Inferior parietal cortex (tissue), 1 donor: ENCODE measurements at regions not wholly inside any gene's neighbourhood (a gene's known extent, or its start where the extent isn't known, plus 50 kb on each side); places are given as distances from the start of the nearest gene placed in this dataset.
"Not testable (repeated sequence)": the region's sequence is repeated elsewhere in the genome, so short reads cannot be mapped to it uniquely, and the experiment has no call there.

ENCODE experiments used
- DNase-seq: peaks from one replicate; pipeline ENCODE4 v3.0.0-alpha.2; 2016; ENCODE audit errors: extremely low spot score

DNA sequence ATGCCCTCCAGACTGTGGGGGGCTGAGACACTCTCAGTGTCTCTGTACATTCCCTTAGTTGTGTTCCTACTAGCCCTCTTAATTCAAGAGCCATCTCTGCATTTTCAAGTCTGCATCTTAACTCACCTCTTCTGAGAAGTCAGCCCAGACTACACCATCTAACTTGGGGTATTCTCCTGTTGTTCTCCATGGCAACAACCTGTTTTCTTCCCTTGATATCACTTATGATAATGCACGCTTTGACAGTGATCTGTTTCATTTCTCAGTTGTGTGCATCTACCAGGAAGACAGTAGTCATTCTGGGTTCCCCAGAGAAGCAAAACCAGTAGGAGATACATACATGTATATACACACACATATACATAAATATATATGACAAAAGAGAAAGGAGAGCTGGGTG is 707.3 kb upstream of the IGFBP3 start:
- DNase-seq = no peak

- DNase-seq = no peak
Observed at GRCh38 chr7:46626691-46627310, 705.7 kb upstream of the IGFBP3 start.

- no peak for DNase-seq
Observed at GRCh38 chr7:46626261-46626660, 705.2 kb upstream of the IGFBP3 start.

DNA sequence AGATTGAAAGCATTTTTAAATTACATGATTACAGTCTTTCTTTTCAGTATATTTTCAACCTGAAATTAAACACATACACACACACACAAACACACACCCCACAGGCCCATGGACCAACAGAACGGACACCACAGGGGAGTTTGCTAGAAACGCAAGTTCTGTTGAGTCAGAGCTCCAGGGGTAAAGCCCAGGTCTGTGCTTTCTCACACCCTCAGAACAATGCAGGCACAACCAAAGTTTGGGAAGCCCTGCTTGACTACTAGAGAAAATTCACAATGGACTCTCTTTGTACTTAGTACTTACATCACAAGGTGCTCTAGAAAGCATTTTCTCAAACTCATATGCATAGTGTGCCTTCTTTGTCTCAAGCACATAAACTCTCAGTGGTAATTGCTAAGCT is 704.0 kb upstream of the IGFBP3 start:
- no peak for DNase-seq

DNA sequence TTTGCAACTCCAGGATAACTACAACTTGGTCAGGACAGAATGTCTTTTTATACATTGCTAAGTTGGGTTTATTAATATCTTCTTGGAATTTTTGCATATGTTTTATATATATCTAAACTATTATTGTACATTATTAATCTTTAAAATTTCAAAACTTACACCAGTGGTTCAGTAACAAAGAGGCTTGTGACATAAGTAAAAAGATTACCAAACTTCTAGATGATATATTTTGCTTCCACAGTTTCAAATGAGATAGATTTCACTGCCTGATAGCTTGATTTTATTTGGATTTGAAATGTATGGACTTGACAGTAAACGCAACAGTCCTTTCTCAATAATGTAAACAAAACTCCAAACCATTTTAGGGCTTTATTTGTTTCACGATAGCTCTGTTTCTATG is 701.2 kb upstream of the IGFBP3 start:
- no peak for DNase-seq

- no peak for DNase-seq
Observed at GRCh38 chr7:46619723-46620310, 698.7 kb upstream of the IGFBP3 start.

DNA sequence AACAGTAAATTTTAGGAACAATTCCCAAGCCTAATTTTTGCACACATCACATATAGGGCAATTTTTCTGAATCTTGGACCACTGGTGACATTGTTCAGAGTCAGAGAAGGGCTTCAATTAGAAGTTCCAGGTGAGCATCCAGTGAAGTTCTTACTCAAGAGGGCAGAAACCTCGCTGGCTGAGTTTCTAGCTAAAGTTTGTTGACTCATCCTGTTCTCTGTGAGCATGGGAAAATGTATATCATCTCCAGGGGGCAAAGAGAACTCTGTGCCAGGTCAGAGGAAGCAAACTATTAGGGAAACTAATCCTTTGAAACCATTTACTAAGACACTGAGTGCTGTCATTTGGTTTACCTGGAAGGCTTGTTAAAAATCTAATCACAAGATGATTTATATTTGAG is 695.6 kb upstream of the IGFBP3 start:
- DNase-seq = no peak

GRCh38 chr7:46613551-46613950 is 692.5 kb upstream of the IGFBP3 start:
- no peak for DNase-seq

DNA sequence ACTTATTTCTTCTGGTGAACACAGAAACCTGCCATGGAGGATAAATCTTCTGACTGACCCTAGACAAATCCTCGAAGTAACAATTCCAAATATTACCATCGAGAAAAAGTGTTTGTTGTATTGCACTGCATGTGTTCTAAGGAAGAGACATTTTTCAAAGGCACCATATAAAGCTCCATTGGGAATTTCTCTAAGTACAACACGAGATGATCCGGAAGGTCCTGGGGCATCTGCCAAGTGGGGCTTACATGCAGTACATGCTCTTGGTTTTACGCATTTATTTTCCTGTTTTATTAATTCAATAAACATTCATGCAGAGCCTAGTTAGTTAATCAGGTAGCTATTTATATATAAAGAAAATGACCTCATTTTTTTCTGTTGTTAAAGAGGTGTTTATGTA is 692.0 kb upstream of the IGFBP3 start:
- DNase-seq = no peak

DNA sequence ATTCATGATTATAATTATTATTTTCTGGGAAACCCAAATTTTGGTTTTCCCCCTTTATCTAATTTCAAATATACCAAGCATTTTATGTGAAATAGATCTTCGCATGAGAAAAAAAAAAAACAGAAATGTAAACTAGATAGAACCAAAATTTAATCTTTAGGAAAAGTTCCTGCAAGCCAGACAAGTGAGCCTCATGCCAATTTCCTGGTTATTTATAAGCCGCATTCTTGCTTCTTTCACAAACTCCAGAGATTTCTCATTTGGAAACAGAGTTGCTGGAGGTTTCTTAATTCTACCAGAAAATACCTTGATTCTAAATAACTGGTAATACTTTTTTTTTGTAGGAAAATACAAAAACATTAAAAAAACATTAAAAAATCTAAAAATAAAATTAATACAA is 690.4 kb upstream of the IGFBP3 start:
- no peak for DNase-seq

DNA sequence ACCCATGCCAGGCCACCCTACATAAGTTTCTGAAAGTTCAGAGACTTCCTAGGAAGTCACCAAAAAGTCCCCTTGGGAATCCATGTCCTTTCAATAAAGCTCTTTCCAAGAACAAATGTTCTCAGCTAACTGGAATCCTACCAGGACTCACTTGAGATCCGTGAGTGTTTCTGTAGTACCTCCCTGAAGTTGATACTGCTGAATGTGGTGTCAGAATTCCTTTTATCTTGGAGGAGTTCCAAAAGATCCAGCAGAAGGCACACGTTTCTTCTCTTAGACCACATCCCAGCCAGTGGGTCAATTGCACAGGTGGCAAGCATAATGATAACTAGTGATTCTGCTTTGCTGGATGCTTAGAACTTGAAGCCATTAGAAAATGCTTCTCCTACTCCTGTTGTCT is 689.7 kb upstream of the IGFBP3 start:
- no peak for DNase-seq

GRCh38 chr7:46607176-46607575 is 686.1 kb upstream of the IGFBP3 start:
- DNase-seq = no peak

GRCh38 chr7:46606761-46607160 is 685.7 kb upstream of the IGFBP3 start:
- DNase-seq = no peak

- DNase-seq = no peak
Observed at GRCh38 chr7:46604241-46604661, 683.2 kb upstream of the IGFBP3 start.

DNA sequence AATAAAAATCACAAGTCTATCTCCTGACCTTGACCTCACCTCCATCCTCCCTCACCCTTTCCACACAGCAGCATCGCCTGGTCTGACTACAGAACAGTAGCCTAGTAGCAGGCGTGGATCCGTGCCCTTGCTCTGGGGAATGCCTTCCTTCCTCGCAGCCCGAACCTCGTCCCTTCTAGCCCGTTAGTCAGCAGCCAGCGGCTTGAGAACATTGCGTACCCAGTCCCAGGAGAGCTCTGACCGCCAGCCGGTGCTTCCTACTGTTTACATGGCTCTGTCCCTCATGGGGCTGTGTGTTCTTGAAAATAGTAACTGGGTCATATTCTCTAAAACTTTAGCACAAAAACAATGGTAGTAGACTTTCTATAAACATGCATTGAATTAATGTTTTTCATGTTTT is 682.7 kb upstream of the IGFBP3 start:
- no peak for DNase-seq

DNA sequence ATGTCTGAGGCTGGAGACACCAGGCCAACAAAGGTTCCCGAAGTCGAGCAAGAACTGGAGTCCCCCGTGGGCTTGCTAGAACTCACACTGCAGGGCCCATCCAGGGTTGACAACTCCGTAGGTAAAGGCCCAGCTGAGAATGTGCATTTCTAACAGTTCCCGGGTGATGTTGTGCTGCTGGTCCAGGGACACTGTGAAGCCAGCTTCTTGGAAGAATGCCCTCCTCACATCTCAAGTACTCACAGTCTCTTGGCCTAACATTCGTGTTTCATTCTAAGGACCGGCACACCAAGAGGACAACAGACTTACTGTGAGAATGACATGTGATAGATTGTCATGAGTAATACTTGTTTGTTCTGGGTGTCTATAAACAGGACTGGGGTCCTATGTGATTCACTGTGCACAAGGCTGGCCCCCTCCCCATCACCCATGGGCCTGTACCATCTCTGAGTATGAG is 682.3 kb upstream of the IGFBP3 start:
- no peak for DNase-seq

DNA sequence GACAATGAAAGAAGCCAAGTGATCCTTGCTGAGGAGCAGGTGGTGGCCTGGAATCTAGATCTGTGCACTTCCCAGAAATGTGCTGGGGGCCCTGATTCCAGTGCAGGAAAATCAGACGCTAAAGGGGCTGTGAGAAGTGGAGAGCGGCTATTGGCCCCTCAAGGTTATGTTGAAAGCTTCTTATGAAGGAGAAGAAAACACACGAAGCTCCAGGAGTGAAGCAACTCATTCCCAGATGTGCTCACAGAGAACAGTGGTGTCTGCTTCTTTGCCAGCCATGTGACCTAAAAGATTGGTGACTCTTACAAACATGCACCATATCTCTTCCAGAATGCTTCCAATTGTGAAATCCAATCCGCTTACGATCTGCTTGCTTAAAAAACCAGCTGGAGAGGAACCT is 679.3 kb upstream of the IGFBP3 start:
- no peak for DNase-seq

DNA sequence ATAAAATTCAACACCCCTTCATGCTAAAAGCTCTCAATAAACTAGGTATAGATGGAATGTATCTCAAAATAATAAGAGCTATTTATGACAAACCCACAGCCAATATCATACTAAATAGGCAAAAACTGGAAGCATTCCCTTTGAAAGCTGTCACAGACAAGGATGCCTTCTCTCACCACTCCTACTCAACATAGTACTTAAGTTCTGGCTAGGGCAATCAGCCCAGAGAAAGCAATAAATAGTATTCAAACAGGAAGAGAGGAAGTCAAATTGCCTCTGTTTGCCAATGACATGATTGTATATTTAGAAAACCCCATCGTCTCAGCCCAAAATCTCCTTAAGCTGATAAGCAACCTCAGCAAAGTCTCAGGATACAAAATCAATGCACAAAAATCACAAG is 673.8 kb upstream of the IGFBP3 start:
- not testable (repeated sequence) for DNase-seq

DNA sequence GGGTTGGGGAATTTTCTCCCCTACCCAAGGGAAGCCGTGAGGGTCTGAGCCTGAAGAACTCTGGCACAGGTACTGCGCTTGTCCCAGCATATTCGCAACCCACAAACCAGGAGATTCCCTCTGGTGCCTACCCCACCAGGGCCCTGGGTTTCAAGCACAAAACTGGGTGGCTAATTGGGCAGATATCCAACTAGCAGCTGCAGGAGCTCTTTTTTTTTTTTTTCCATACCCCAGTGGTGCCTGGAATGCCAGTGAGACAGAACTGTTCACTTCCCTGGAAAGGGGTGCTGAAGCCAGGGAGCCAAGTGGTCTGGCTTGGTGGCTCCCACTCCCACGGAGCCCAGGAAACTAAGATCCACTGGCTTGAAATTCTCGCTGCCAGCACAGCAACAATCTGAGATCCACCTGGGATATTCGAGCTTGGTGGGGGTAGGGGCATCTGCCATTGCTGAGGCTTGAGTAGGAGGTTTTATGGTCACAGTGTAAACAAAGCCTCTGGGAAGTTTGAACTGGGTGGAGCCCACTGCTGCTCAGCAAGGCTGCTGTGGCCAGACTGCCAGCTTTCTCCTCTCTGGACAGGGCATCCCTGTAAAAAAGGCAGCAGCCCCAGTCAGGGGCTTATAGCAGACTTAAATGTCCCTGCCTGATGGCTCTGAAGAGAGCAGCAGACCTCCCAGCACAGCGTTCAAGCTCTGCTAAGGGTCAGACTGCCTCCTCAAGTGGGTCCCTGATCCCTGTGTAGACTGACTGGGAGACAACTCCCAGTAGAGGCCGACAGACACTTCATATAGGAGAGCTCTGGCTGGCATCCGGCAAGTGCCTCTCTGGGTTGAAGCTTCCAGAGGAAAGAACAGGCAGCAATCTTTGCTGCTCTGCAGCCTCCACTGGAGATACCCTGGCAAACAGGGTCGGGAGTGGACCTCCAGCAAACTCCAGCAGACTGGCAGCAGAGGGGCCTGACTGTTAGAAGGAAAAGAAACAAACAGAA is 670.1 kb upstream of the IGFBP3 start:
- DNase-seq = not testable (repeated sequence)

DNA sequence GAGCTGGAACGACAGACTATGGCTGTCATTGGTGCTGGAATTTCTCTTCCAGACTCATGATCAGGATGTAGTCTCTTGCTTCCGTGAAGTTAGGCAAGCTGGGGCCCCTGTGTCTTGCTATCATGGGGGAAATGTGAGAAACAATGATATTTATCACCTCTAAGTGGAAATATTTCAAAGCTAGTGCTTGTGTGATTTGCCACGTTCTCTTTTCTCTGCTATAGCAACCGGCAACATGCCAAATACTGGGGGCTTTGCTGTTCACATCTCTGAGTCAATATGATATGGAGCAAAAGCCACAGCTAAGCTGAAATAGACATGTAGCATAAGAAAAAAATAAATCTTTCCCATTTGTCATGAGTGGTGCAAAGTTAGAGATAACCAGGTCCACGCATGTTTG is 668.2 kb upstream of the IGFBP3 start:
- no peak for DNase-seq

DNA sequence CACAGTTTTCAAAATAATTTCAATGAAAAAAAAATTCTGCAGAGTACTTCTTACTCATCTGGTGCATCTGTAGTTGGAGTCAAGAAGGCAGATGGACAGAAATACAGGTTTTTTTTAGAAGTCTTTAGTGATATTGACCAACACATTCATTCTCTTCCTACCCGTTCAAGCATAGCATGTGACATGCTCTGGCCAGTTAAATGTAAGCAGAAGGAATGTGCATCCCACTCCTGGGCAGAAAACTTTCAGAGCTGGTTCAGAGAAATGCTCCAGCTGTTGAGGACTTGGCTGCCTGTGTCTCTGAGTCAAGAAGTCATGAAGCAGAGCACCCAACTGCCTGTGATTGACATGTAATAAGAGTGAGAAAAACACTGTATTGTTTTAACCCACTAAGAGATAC is 665.3 kb upstream of the IGFBP3 start:
- DNase-seq = no peak

GRCh38 chr7:46583656-46584055 is 662.6 kb upstream of the IGFBP3 start:
- DNase-seq = no peak

DNA sequence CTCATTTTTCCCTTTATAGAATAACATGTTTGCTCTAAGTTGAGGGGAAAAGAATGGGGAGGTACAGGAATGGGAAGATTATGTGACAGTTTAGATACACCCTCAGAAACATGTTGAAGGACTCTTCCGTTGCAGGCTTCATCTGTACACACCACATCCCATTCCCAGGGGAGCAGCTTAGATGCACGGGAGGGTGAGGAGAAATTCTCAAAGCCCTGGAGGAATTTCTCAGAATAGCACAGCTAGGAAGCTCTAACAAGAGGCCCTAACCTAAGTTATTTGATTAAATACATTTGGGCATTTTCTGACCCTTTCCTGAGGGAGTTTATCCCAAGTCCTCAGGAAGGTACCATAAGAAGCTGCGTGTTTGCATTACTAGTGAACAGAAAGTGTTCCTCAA is 660.2 kb upstream of the IGFBP3 start:
- DNase-seq = no peak
